ENCODE measurements at regions not wholly inside any gene's neighbourhood (a gene's known extent, or its start where the extent isn't known, plus 50 kb on each side); places are given as distances from the start of the nearest gene placed in this dataset.

GRCh38 chr12:61916831-61917230 lies 343.4 kb upstream of the USP15 start:
- Histone ChIP-seq H3K79me2 (ENCODE audit: control insufficient read depth, insufficient read depth, low read length) (no peaks in the 10 kb centered on the region), H3K27me3 (ENCODE audit: control insufficient read depth, extremely low read depth, insufficient read depth, low read length) (no peaks in the 10 kb centered on the region), H3K4me1 (ENCODE audit: control insufficient read depth, extremely low read depth, insufficient read depth, low read length) (no peaks in the 10 kb centered on the region), H3K27ac (ENCODE audit: control insufficient read depth, insufficient read depth, low read length) (no peak overlapping the region), H3K9me1 (ENCODE audit: control insufficient read depth, extremely low read depth, insufficient read depth, low read length) (no peaks in the 10 kb centered on the region), H3K9me3 (ENCODE audit: control insufficient read depth, low read depth, low read length) (no peaks in the 10 kb centered on the region), H3K36me3 (ENCODE audit: control insufficient read depth in 2 of 2, extremely low read depth in 1 of 2, insufficient read depth in 2 of 2, low read length in 2 of 2) (no peaks in the 10 kb centered on the region), H3K4me2 (ENCODE audit: control insufficient read depth, extremely low read depth, insufficient read depth, low read depth, low read length) (no peak overlapping the region), H4K20me1 (ENCODE audit: control insufficient read depth, extremely low read depth, insufficient read depth, low read length) (no peaks in the 10 kb centered on the region), H2AFZ (ENCODE audit: control insufficient read depth, low read length) (no peak overlapping the region), H3K9ac (ENCODE audit: control insufficient read depth, extremely low read depth, insufficient read depth, low read length) (no peak overlapping the region), H3K4me3 (ENCODE audit: control insufficient read depth in 2 of 3, extremely low read depth in 1 of 3, insufficient read depth in 2 of 3, low read depth in 1 of 3, low read length in 3 of 3) (no peak overlapping the region)
- dilution Hi-C loops (cut with MboI; ENCODE audit: extremely low pct_ligation_motif_present, low sequenced_read_pairs), result no loop called here
- FAIRE-seq (no peak), DNase-seq (ENCODE audit: low read depth, low spot score) (no peak)
- TF ChIP-seq EZH2 (IDR thresholded peaks at IDR 0.05; ENCODE audit: low read length), result no peak

- no peaks in the 10 kb centered on the region for H3K36me3 ChIP-seq (ENCODE audit: control insufficient read depth in 2 of 2, extremely low read depth in 1 of 2, insufficient read depth in 2 of 2, low read length in 2 of 2)
- no peak for FAIRE-seq
- no peak overlapping the region for H3K4me2 ChIP-seq (ENCODE audit: control insufficient read depth, extremely low read depth, insufficient read depth, low read depth, low read length)
- H2AFZ ChIP-seq (ENCODE audit: control insufficient read depth, low read length), result no peak overlapping the region
- DNase-seq (ENCODE audit: low read depth, low spot score), result no peak
- H3K9ac ChIP-seq (ENCODE audit: control insufficient read depth, extremely low read depth, insufficient read depth, low read length), result no peak overlapping the region
- no peak overlapping the region for H3K27ac ChIP-seq (ENCODE audit: control insufficient read depth, insufficient read depth, low read length)
- H3K9me3 ChIP-seq (ENCODE audit: control insufficient read depth, low read depth, low read length), result no peaks in the 10 kb centered on the region
- no peaks in the 10 kb centered on the region for H3K9me1 ChIP-seq (ENCODE audit: control insufficient read depth, extremely low read depth, insufficient read depth, low read length)
- TF ChIP-seq CTCF (optimal IDR thresholded peaks at IDR 0.05 in 1 of 3, IDR thresholded peaks at IDR 0.05 in 1 of 3, conservative IDR thresholded peaks at IDR 0.05 in 1 of 3; ENCODE audit: extremely low read depth in 1 of 3, insufficient read depth in 2 of 3, low read length in 3 of 3) (no peak), EZH2 (IDR thresholded peaks at IDR 0.05; ENCODE audit: low read length) (no peak)
- dilution Hi-C loops (cut with MboI; ENCODE audit: extremely low pct_ligation_motif_present, low sequenced_read_pairs), result no loop called here
- H3K4me3 ChIP-seq (ENCODE audit: control insufficient read depth in 2 of 3, extremely low read depth in 1 of 3, insufficient read depth in 2 of 3, low read depth in 1 of 3, low read length in 3 of 3), result no peak overlapping the region
- H3K4me1 ChIP-seq (ENCODE audit: control insufficient read depth, extremely low read depth, insufficient read depth, low read length), result no peaks in the 10 kb centered on the region
- H3K27me3 ChIP-seq (ENCODE audit: control insufficient read depth, extremely low read depth, insufficient read depth, low read length), result no peaks in the 10 kb centered on the region
- H4K20me1 ChIP-seq (ENCODE audit: control insufficient read depth, extremely low read depth, insufficient read depth, low read length), result no peaks in the 10 kb centered on the region
- no peaks in the 10 kb centered on the region for H3K79me2 ChIP-seq (ENCODE audit: control insufficient read depth, insufficient read depth, low read length)
Measured at GRCh38 chr12:61919686-61920085, 340.5 kb upstream of the USP15 start.

- no peaks in the 10 kb centered on the region for H3K79me2 ChIP-seq (ENCODE audit: control insufficient read depth, insufficient read depth, low read length)
- H3K27ac ChIP-seq (ENCODE audit: control insufficient read depth, insufficient read depth, low read length), result no peak overlapping the region
- H3K9me1 ChIP-seq (ENCODE audit: control insufficient read depth, extremely low read depth, insufficient read depth, low read length), result no peaks in the 10 kb centered on the region
- no peaks in the 10 kb centered on the region for H4K20me1 ChIP-seq (ENCODE audit: control insufficient read depth, extremely low read depth, insufficient read depth, low read length)
- dilution Hi-C loops (cut with MboI; ENCODE audit: extremely low pct_ligation_motif_present, low sequenced_read_pairs), result no loop called here
- FAIRE-seq, result no peak
- no peaks in the 10 kb centered on the region for H3K36me3 ChIP-seq (ENCODE audit: control insufficient read depth in 2 of 2, extremely low read depth in 1 of 2, insufficient read depth in 2 of 2, low read length in 2 of 2)
- no peaks in the 10 kb centered on the region for H3K4me1 ChIP-seq (ENCODE audit: control insufficient read depth, extremely low read depth, insufficient read depth, low read length)
- DNase-seq (ENCODE audit: low read depth, low spot score), result no peak
- no peak for TF ChIP-seq EZH2 (IDR thresholded peaks at IDR 0.05; ENCODE audit: low read length)
- no peak for TF ChIP-seq CTCF (optimal IDR thresholded peaks at IDR 0.05 in 1 of 3, IDR thresholded peaks at IDR 0.05 in 1 of 3, conservative IDR thresholded peaks at IDR 0.05 in 1 of 3; ENCODE audit: extremely low read depth in 1 of 3, insufficient read depth in 2 of 3, low read length in 3 of 3)
- no peak overlapping the region for H3K4me3 ChIP-seq (ENCODE audit: control insufficient read depth in 2 of 3, extremely low read depth in 1 of 3, insufficient read depth in 2 of 3, low read depth in 1 of 3, low read length in 3 of 3)
- no peaks in the 10 kb centered on the region for H3K9me3 ChIP-seq (ENCODE audit: control insufficient read depth, low read depth, low read length)
- H2AFZ ChIP-seq (ENCODE audit: control insufficient read depth, low read length), result no peak overlapping the region
- H3K27me3 ChIP-seq (ENCODE audit: control insufficient read depth, extremely low read depth, insufficient read depth, low read length), result no peaks in the 10 kb centered on the region
- H3K4me2 ChIP-seq (ENCODE audit: control insufficient read depth, extremely low read depth, insufficient read depth, low read depth, low read length), result no peak overlapping the region
- H3K9ac ChIP-seq (ENCODE audit: control insufficient read depth, extremely low read depth, insufficient read depth, low read length), result no peak overlapping the region
Measured at GRCh38 chr12:61920230-61920629, 340.0 kb upstream of the USP15 start.
